K562 (cell line): ENCODE measurements at regions not wholly inside any gene's neighbourhood (a gene's known extent, or its start where the extent isn't known, plus 50 kb on each side); places are given as distances from the start of the nearest gene placed in this dataset.

Experiments
- ATAC-seq: fragments of 200-7000 bp; cut with Tn5 transposase; 3 replicates; pipeline ENCODE4 v1.9.1; 2020; ENCODE audit warnings: moderate library complexity
- BruUV-seq: library from RNA; stranded (reverse); fragments of 400-500 nt; replicated peaks from 2 replicates; lab custom pipeline; 2021; lab: Mats Ljungman, UMichigan
- CTCF ChIA-PET: fragments of 300-600 bp; formaldehyde crosslinking; extraction: SDS; loops from one replicate; lab custom pipeline; 2021; ENCODE audit warnings: low intra/inter-chr PET ratio; lab: Yijun Ruan, JAX
- POLR2A ChIA-PET: fragments of 300-600, 350-650 bp; sonication (Branson Sonifier 250); formaldehyde crosslinking; extraction: SDS; loops from one replicate; lab custom pipeline; 2021; ENCODE audit warnings: antibody characterized with exemption, inconsistent platforms; lab: Yijun Ruan, JAX
- DNase-seq, 4 experiments: peaks; one replicate each; pipeline versions ENCODE4 v3.0.0 to v3.0.0-alpha.2; 2011 to 2018; ENCODE audit warnings: low spot score in 3 of 4, mixed read lengths in 3 of 4; ENCODE audit errors: extremely low read depth in 1 of 4
- FAIRE-seq: peaks from 2 replicates; lab custom pipeline; 2011; peaks lifted over from hg19 to GRCh38; lab: Jason Lieb, UNC
- H2AFZ ChIP-seq: 2 replicates; pipeline ENCODE4 v1.6.0; 2011; ENCODE audit warnings: low read depth, low read length, control low read depth, inconsistent platforms
- H3K27ac ChIP-seq: fragments of 200-600 bp; 3 replicates; pipeline ENCODE4 v1.8.0; 2011; ENCODE audit warnings: low read depth, mild to moderate bottlenecking, control low read depth, inconsistent platforms, low read length, moderate library complexity, mixed read lengths; ENCODE audit errors: extremely low read depth
- H3K27me3 ChIP-seq, 2 experiments: fragments of 300-600 bp in 1 of 2; 2 replicates in 1 of 2; 3 replicates in 1 of 2; pipeline versions ENCODE4 v1.6.0 to v1.8.0; 2011; ENCODE audit warnings: inconsistent platforms in 2 of 2, low read length in 2 of 2, mild to moderate bottlenecking in 1 of 2, mixed read lengths in 1 of 2, moderate library complexity in 1 of 2; ENCODE audit not compliant: control insufficient read depth in 2 of 2, insufficient read depth in 2 of 2
- H3K36me3 ChIP-seq: fragments of 300-600 bp; 3 replicates; pipeline ENCODE4 v1.8.0; 2011; ENCODE audit warnings: mild to moderate bottlenecking, low read length, inconsistent platforms; ENCODE audit not compliant: control insufficient read depth, insufficient read depth
- H3K4me1 ChIP-seq, 2 experiments: fragments of 200-600 bp in 1 of 2; replicated peaks in 1 of 2; 2 replicates in 1 of 2; 3 replicates in 1 of 2; pipeline versions ENCODE4 v1.5.1 to v1.8.0; 2011; ENCODE audit warnings: inconsistent platforms in 2 of 2, low read length in 2 of 2, mild to moderate bottlenecking in 1 of 2, mixed read lengths in 1 of 2, moderate library complexity in 1 of 2; ENCODE audit not compliant: control insufficient read depth in 2 of 2, insufficient read depth in 2 of 2
- H3K4me2 ChIP-seq: 2 replicates; pipeline ENCODE4 v1.6.1; 2011; ENCODE audit warnings: low read length, control low read depth, inconsistent platforms, mixed read lengths; ENCODE audit not compliant: insufficient read depth
- H3K4me3 ChIP-seq: fragments of 200-600 bp; sonication (generic), shearing (Covaris generic); 2 replicates; pipeline ENCODE4 v1.5.1; 2016; ENCODE audit warnings: control low read depth, inconsistent platforms
- H3K79me2 ChIP-seq: fragments of 200-600 bp; 3 replicates; pipeline ENCODE4 v1.8.0; 2011; ENCODE audit warnings: low read length, inconsistent platforms; ENCODE audit not compliant: control insufficient read depth, insufficient read depth
- H3K9ac ChIP-seq, 2 experiments: 2 replicates each; pipeline versions ENCODE4 v1.6.0 to v1.6.1; 2011; ENCODE audit warnings: low read depth in 2 of 2, low read length in 2 of 2, control low read depth in 1 of 2, inconsistent platforms in 1 of 2, mild to moderate bottlenecking in 1 of 2, mixed read lengths in 1 of 2; ENCODE audit not compliant: insufficient read depth in 1 of 2
- H3K9me1 ChIP-seq: one replicate; pipeline ENCODE4 v1.6.0; 2011; ENCODE audit warnings: inconsistent platforms, mild to moderate bottlenecking, low read length, moderate library complexity; ENCODE audit not compliant: control insufficient read depth, insufficient read depth
- H3K9me3 ChIP-seq: replicated peaks from 2 replicates; pipeline ENCODE4 v1.5.1; 2011; ENCODE audit warnings: low read depth, low read length, inconsistent platforms; ENCODE audit not compliant: control insufficient read depth, insufficient read depth
- H4K20me1 ChIP-seq: replicated peaks from 2 replicates; pipeline ENCODE4 v1.6.1; 2011; ENCODE audit warnings: low read length, inconsistent platforms, mixed read lengths; ENCODE audit not compliant: control insufficient read depth, insufficient read depth
- ARID3A ChIP-seq: IDR thresholded peaks from 2 replicates; pipeline ENCODE4 v1.6.1; 2012; ENCODE audit warnings: low read depth, low read length, improper control_type of control experiment, borderline replicate concordance
- BMI1 ChIP-seq: fragments of 150-350 bp; IDR thresholded peaks from 2 replicates; pipeline ENCODE4 v1.6.1; 2014; ENCODE audit warnings: low read length
- KDM4B ChIP-seq, 2 experiments: fragments of 450-650 bp in 1 of 2; sonication (generic) in 1 of 2; IDR thresholded peaks; 2 replicates each; pipeline ENCODE4 v1.6.1; 2016 to 2017; ENCODE audit warnings: borderline replicate concordance in 2 of 2, antibody characterized with exemption in 1 of 2, low read depth in 1 of 2, mild to moderate bottlenecking in 1 of 2
- POLR2AphosphoS5 ChIP-seq: IDR thresholded peaks from 2 replicates; pipeline ENCODE4 v1.6.1; 2011; ENCODE audit warnings: mild to moderate bottlenecking, low read depth, low read length, moderate library complexity; ENCODE audit not compliant: control insufficient read depth, insufficient read depth
- RBM14 ChIP-seq: fragments of 200-400 bp; formaldehyde crosslinking; IDR thresholded peaks from 2 replicates; pipeline ENCODE4 v1.6.1; 2018; ENCODE audit warnings: low read depth, mild to moderate bottlenecking, low read length, moderate library complexity, borderline replicate concordance; ENCODE audit not compliant: insufficient read depth
- RBM39 ChIP-seq: fragments of 200-400 bp; formaldehyde crosslinking; optimal IDR thresholded peaks from 2 replicates; pipeline ENCODE3; 2018; ENCODE audit warnings: low read depth, low read length
- SRSF9 ChIP-seq: fragments of 200-400 bp; formaldehyde crosslinking; IDR thresholded peaks from 2 replicates; pipeline ENCODE4 v1.6.1; 2017; ENCODE audit warnings: low read depth, low read length, borderline replicate concordance
- TCF7L2 ChIP-seq: fragments of 150-350 bp; IDR thresholded peaks from 2 replicates; pipeline ENCODE4 v1.6.1; 2016; ENCODE audit warnings: low read depth, mild to moderate bottlenecking, low read length, moderate library complexity
- THRB ChIP-seq: fragments of 450-650 bp; formaldehyde crosslinking; conservative IDR thresholded peaks from 2 replicates; pipeline ENCODE4 v1.4.0; 2022; ENCODE audit warnings: mild to moderate bottlenecking, missing genetic modification characterization
- ZFP1 ChIP-seq: fragments of 450-650 bp; formaldehyde crosslinking; IDR thresholded peaks from 2 replicates; pipeline ENCODE4 v1.4.0; 2020; ENCODE audit warnings: mild to moderate bottlenecking, mixed read lengths
- ZNF121 ChIP-seq: sonication (generic); formaldehyde crosslinking; conservative IDR thresholded peaks from 2 replicates; pipeline ENCODE4 v1.8.0; 2022; ENCODE audit warnings: missing genetic modification reagents
- ZNF395 ChIP-seq: fragments of 200-800 bp; sonication (Bioruptor generic); IDR thresholded peaks from 2 replicates; pipeline ENCODE4 v1.6.1; 2017; ENCODE audit warnings: missing genetic modification characterization, missing compliant biosample characterization
- ZNF644 ChIP-seq: fragments of 200-800 bp; sonication (Bioruptor generic); IDR thresholded peaks from 2 replicates; pipeline ENCODE4 v1.6.1; 2016; ENCODE audit warnings: low read depth, missing genetic modification characterization, missing compliant biosample characterization
- ZNF778 ChIP-seq: fragments of 450-650 bp; formaldehyde crosslinking; IDR thresholded peaks from 2 replicates; pipeline ENCODE4 v1.4.0; 2020; ENCODE audit warnings: mild to moderate bottlenecking, moderate library complexity
- WGBS: fragments of 100-300 bp; shearing (Covaris generic); methylation state at CpG from one replicate; pipeline ENCODE4 v1.1.6; 2016; ENCODE audit warnings: low coverage, mixed read lengths; ENCODE audit not compliant: insufficient coverage; ENCODE audit errors: missing lambda C conversion rate; 5-methylcytosine and 5-hydroxymethylcytosine counted together
- in situ Hi-C: fragments of 300-500 bp; cut with MboI; formaldehyde crosslinking; loops from 4 replicates; pipeline ENCODE4 v1.15.0; 2018; ENCODE audit warnings: inconsistent platforms, mixed read lengths
- intact Hi-C: fragments of 100-400 bp; cut with micrococcal nuclease; formaldehyde crosslinking; loops from 2 replicates; pipeline ENCODE4 v1.14.2; 2022

- no peak for TF ChIP-seq TCF7L2
- TF ChIP-seq RBM39, result no peak
- TF ChIP-seq ZNF395, result no peak
- TF ChIP-seq ARID3A, result no peak
- no peak for TF ChIP-seq BMI1
Measured at GRCh38 chr22:27651486-27651885, 150.1 kb downstream of the MN1 start (continued).

- H3K36me3 ChIP-seq, result no peaks in the 10 kb centered on the region
- DNase-seq (no peak), ATAC-seq (no peak), FAIRE-seq (no peak)
- in situ Hi-C loops (no loop called here), intact Hi-C loops (no loop called here)
- no peaks in the 10 kb centered on the region; a peak in 1 of 5 replicates for H3K27me3 ChIP-seq
- H3K79me2 ChIP-seq, result no peaks in the 10 kb centered on the region
- no peak overlapping the region for H3K4me3 ChIP-seq
- TF ChIP-seq ZNF121 (CRISPR knock-in tag) (no peak), RBM14 (no peak), SRSF9 (no peak), KDM4B (IDR thresholded peaks at IDR 0.05; ENCODE audit: borderline replicate concordance in 2 of 2, low read depth in 1 of 2) (no peak), ZNF778 (CRISPR knock-in tag) (no peak), POLR2AphosphoS5 (no peak), ZFP1 (CRISPR knock-in tag) (no peak), THRB (CRISPR knock-in tag) (no peak), ZNF644 (no peak)
- POLR2A ChIA-PET, result no interaction called here
- H3K4me1 ChIP-seq, result no peaks in the 10 kb centered on the region; a peak in 1 of 5 replicates
- H3K27ac ChIP-seq, result no peak overlapping the region
- H3K9ac ChIP-seq, result 0 out of 4 replicates have a peak overlapping the region, but pooled peaks of 1 of the 2 experiments have one; percentile 20
- H4K20me1 ChIP-seq, result no peaks in the 10 kb centered on the region
- CTCF ChIA-PET, result no interaction called here
- BruUV-seq, result no TSS peak
- no peaks in the 10 kb centered on the region for H3K9me3 ChIP-seq
- H3K4me2 ChIP-seq, result no peak overlapping the region
- 1% methylated on average over 10 of the region's 10 CpGs for WGBS
- H2AFZ ChIP-seq, result no peak overlapping the region
- no peaks in the 10 kb centered on the region for H3K9me1 ChIP-seq
Measured at GRCh38 chr22:27654546-27655445, 146.8 kb downstream of the MN1 start.
